ENCODE measurements at regions not wholly inside any gene's neighbourhood (a gene's known extent, or its start where the extent isn't known, plus 50 kb on each side); places are given as distances from the start of the nearest gene placed in this dataset.

DNA sequence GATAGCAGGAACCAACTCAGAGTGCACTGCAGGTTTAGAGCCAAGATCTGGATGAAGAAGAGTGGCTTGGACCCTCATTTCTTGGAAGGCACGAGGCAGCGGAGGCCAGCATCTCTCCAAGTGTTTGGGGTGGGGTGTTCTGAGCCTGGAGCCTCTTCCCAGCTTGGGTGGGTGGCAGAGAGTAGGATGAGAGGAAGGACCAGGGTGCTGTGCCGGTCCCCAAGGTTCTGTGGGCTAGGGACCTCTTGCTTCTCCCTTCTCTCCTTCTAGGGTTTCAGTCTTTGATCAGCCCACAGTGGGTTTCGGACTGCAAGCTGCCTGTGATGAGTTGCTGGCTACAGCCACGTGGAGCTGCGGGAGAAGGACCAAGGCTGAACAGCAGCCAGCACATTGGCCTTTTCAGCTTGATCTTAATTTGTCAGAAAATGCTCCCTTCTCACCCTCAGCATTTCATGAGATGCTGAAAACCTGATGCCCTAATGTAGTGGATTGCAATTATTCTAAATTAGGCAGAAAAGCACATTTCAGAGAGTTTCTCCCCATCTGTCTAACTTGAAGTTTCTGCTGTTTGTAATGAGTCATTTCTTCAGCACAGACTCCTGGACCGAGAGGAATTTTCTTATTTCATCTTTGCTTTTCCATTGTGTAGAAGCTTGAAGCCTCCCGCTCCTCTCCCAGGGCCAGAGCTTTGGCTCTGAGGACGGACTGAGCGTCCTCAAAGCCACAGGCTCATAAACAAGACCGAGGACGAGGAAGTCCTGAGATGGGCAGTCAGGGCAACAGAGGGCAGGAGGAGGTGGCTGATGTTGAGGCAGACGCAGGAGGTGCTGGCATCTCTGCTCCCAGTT, 99.1 kb upstream of the HDAC4 start:
- Histone ChIP-seq H3K4me1 (replicated peaks) (no peaks in the 10 kb centered on the region), H3K36me3 (no peaks in the 10 kb centered on the region), H3K27ac (no peak overlapping the region), H3K4me3 (no peak overlapping the region), H3K9me3 (no peaks in the 10 kb centered on the region), H3K27me3 (replicated peaks; ENCODE audit: insufficient read depth) (no peaks in the 10 kb centered on the region)
- no peak for DNase-seq (ENCODE audit: low spot score)
- WGBS = 49% methylated on average over 13 of the region's 13 CpGs
- intact Hi-C loops (cut with DNase I) = no loop called here
- TF ChIP-seq, protein P1, sequence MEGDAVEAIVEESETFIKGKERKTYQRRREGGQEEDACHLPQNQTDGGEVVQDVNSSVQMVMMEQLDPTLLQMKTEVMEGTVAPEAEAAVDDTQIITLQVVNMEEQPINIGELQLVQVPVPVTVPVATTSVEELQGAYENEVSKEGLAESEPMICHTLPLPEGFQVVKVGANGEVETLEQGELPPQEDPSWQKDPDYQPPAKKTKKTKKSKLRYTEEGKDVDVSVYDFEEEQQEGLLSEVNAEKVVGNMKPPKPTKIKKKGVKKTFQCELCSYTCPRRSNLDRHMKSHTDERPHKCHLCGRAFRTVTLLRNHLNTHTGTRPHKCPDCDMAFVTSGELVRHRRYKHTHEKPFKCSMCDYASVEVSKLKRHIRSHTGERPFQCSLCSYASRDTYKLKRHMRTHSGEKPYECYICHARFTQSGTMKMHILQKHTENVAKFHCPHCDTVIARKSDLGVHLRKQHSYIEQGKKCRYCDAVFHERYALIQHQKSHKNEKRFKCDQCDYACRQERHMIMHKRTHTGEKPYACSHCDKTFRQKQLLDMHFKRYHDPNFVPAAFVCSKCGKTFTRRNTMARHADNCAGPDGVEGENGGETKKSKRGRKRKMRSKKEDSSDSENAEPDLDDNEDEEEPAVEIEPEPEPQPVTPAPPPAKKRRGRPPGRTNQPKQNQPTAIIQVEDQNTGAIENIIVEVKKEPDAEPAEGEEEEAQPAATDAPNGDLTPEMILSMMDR (IDR thresholded peaks at IDR 0.05) = no peak
- TF ChIP-seq POLR2A (IDR thresholded peaks at IDR 0.05) (no peak), POLR2AphosphoS5 (IDR thresholded peaks at IDR 0.05) (no peak)

DNA sequence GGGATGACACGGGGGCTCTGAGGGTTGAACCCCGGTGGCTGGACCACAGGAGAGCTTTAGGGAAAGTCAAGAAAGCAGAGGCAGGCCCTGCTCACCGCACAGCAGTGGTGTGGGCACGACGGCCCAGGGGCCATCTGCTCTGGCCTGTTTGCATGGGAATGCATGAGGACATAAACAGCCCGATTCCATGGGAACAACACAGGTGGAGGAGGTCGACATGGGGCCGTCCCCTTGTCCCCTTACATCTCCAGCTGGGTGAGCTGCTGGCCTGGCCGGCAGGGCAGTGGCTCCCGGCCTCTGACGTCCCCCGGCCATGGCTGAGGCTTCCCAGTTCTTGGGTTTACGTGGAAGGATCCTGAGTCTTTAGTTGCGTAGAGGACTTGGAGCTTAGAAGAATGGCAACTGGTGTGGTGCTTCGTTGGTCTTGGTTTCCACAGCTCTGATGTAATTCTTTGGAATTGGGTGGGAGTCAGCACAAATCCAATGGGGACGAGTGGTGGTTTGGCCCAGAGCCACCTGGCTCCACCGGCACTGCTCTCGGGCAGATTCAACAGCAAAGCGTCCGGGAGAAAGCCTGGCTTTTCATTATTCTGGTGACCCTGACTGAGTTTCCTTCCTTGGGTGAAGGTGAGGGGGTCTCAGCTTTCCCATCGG, 98.3 kb upstream of the HDAC4 start:
- Histone ChIP-seq H3K36me3 (no peaks in the 10 kb centered on the region), H3K27me3 (replicated peaks; ENCODE audit: insufficient read depth) (no peaks in the 10 kb centered on the region), H3K4me1 (replicated peaks) (no peaks in the 10 kb centered on the region), H3K4me3 (no peak overlapping the region), H3K9me3 (no peaks in the 10 kb centered on the region), H3K27ac (no peak overlapping the region)
- intact Hi-C loops (cut with DNase I) = no loop called here
- TF ChIP-seq, protein P1 (IDR thresholded peaks at IDR 0.05) = no peak
- TF ChIP-seq POLR2A (IDR thresholded peaks at IDR 0.05) (no peak), POLR2AphosphoS5 (IDR thresholded peaks at IDR 0.05) (no peak)
- no peak for DNase-seq (ENCODE audit: low spot score)
- WGBS = 67% methylated on average over 21 of the region's 21 CpGs

DNA sequence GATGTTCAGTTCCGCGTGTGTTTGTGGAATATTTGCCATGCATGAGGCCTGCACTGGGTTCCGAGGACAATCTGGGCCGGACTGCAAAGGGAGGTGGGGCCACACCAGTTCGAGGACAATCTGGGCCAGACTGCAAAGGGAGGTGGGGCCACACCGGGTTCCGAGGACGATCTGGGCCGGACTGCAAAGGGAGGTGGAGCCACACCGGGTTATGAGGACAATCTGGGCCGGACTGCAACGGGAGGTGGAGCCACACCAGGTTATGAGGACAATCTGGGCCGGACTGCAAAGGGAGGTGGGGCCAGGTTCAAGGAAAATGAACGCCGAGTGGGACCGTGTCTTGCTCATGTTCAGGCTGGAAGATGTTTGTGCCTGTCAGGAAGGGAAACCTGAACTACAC, 97.8 kb upstream of the HDAC4 start:
- H3K36me3 ChIP-seq = no peaks in the 10 kb centered on the region
- H3K4me3 ChIP-seq = no peak overlapping the region
- TF ChIP-seq, protein P1 (IDR thresholded peaks at IDR 0.05) = no peak
- no peak for TF ChIP-seq POLR2A (IDR thresholded peaks at IDR 0.05)
- TF ChIP-seq POLR2AphosphoS5 (IDR thresholded peaks at IDR 0.05) = no peak
- intact Hi-C loops (cut with DNase I) = no loop called here
- no peak overlapping the region for H3K27ac ChIP-seq
- no peaks in the 10 kb centered on the region for H3K27me3 ChIP-seq (replicated peaks; ENCODE audit: insufficient read depth)
- H3K4me1 ChIP-seq (replicated peaks) = no peaks in the 10 kb centered on the region
- no peak for DNase-seq (ENCODE audit: low spot score)
- 66% methylated on average over 16 of the region's 16 CpGs for WGBS
- H3K9me3 ChIP-seq = no peaks in the 10 kb centered on the region

DNA sequence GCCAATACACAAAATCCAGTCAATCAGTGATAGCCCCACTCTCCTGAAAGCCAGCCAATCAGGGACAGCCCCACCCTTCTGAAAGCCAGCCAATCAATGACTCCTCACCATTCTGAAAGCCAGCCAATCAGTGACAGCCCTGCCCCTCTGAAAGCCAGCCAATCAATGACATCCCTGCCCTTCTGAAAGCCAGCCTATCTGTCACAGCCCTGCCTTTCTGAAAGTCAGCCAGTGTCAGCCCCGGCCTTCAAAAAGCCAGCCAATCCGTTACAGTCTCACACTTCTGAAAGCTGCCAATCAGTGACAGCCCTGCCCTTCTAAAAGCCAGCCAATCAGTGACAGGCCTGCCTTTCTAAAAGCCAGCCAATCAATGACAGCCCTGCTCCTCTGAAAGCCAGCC, 95.9 kb upstream of the HDAC4 start:
- H3K27ac ChIP-seq = no peak overlapping the region
- H3K9me3 ChIP-seq = no peaks in the 10 kb centered on the region
- no peak for DNase-seq (ENCODE audit: low spot score)
- TF ChIP-seq, protein P1 (IDR thresholded peaks at IDR 0.05) = no peak
- TF ChIP-seq POLR2A (IDR thresholded peaks at IDR 0.05) (no peak), POLR2AphosphoS5 (IDR thresholded peaks at IDR 0.05) (no peak)
- intact Hi-C loops (cut with DNase I) = no loop called here
- H3K27me3 ChIP-seq (replicated peaks; ENCODE audit: insufficient read depth) = no peaks in the 10 kb centered on the region
- H3K4me1 ChIP-seq (replicated peaks) = no peaks in the 10 kb centered on the region
- H3K4me3 ChIP-seq = no peak overlapping the region
- WGBS = 100% methylated on average over 2 of the region's 2 CpGs
- no peaks in the 10 kb centered on the region for H3K36me3 ChIP-seq
